Activated CD8-positive, alpha-beta T cell treated with anti-CD3 and anti-CD28 coated beads for 36 hours (primary cell): ENCODE measurements at regions not wholly inside any gene's neighbourhood (a gene's known extent, or its start where the extent isn't known, plus 50 kb on each side); places are given as distances from the start of the nearest gene placed in this dataset.

Experiments
- ATAC-seq: fragments of 200-7000 bp; cut with Tn5 transposase; one replicate; pipeline ENCODE4 v1.10.0; 2021; ENCODE audit warnings: mild to moderate bottlenecking, moderate library complexity
- CTCF ChIA-PET: fragments of 350-600 bp; sonication (Branson Sonifier 250); formaldehyde crosslinking; loops from one replicate; lab custom pipeline; 2021; ENCODE audit warnings: antibody characterized with exemption; lab: Charles Lee
- POLR2A ChIA-PET: fragments of 350-600 bp; sonication (Branson Sonifier 250); formaldehyde crosslinking; loops from one replicate; lab custom pipeline; 2021; ENCODE audit warnings: antibody characterized with exemption; lab: Charles Lee
- DNase-seq: peaks from one replicate; pipeline ENCODE4 v3.0.0-alpha.2; 2020
- H3K27ac Mint-ChIP-seq: one replicate; pipeline ENCODE4 v1.8.0; 2021; ENCODE audit warnings: mild to moderate bottlenecking, mixed read lengths
- H3K27me3 Mint-ChIP-seq: one replicate; pipeline ENCODE4 v1.8.0; 2021; ENCODE audit warnings: mixed read lengths
- H3K36me3 Mint-ChIP-seq: one replicate; pipeline ENCODE4 v1.8.0; 2021; ENCODE audit warnings: low read depth, mixed read lengths
- H3K4me1 Mint-ChIP-seq: one replicate; pipeline ENCODE4 v1.8.0; 2021; ENCODE audit warnings: low read depth, mixed read lengths
- H3K4me3 Mint-ChIP-seq: one replicate; pipeline ENCODE4 v1.8.0; 2021; ENCODE audit warnings: mild to moderate bottlenecking, moderate library complexity, mixed read lengths
- H3K9me3 Mint-ChIP-seq: one replicate; pipeline ENCODE4 v1.8.0; 2021; ENCODE audit warnings: mixed read lengths
- CTCF ChIP-seq: fragments of 200-600 bp; IDR thresholded peaks from one replicate; pipeline ENCODE4 v1.8.0; 2022; ENCODE audit warnings: antibody characterized with exemption, mild to moderate bottlenecking
- intact Hi-C: fragments of 100-400 bp; cut with micrococcal nuclease; formaldehyde crosslinking; loops from one replicate; pipeline ENCODE4 v1.10.0; 2022

- no peak for TF ChIP-seq CTCF
- ChIA-PET POLR2A (no interaction called here), CTCF (no interaction called here)
- intact Hi-C loops = no loop called here
- ATAC-seq (no peak), DNase-seq (no peak)
- no peak overlapping the region for H3K27ac Mint-ChIP-seq
- H3K4me3 Mint-ChIP-seq = no peak overlapping the region
- peaks cover 1% of the 10 kb centered on the region for H3K9me3 Mint-ChIP-seq
- H3K4me1 Mint-ChIP-seq = no peaks in the 10 kb centered on the region
- no peaks in the 10 kb centered on the region for H3K36me3 Mint-ChIP-seq
- H3K27me3 Mint-ChIP-seq = no peaks in the 10 kb centered on the region
Measured at GRCh38 chr6:147095316-147095715, 108.9 kb upstream of the STXBP5 start.

DNA sequence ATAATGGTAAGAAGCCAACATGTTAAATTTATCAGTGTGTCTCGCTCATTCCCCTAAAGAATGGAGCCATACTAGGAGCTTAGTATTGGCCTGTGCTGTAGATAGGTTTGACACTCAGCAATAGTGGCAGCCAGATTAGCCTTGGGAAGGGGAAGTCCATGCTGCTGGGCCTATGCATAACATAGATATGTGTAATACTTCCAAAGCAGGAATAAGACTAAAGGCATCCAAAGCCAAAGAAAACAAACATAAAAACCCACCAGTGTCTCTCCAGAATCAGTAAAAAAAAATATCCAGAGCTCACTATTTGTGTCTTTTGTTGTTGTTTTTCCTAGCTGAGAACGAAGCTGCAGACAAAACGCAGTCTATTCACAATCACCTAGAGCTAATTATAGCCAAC lies 104.2 kb upstream of the STXBP5 start:
- intact Hi-C loops = no loop called here
- DNase-seq (no peak), ATAC-seq (no peak)
- H3K27me3 Mint-ChIP-seq = no peaks in the 10 kb centered on the region
- ChIA-PET POLR2A (no interaction called here), CTCF (interaction anchor here (0.8 kb wide), 1 partner anchor 12 kb away, joined by 3 read pairs; no protein-coding TSS in a partner anchor)
- no peak overlapping the region for H3K27ac Mint-ChIP-seq
- no peaks in the 10 kb centered on the region for H3K9me3 Mint-ChIP-seq
- no peak for TF ChIP-seq CTCF
- peaks cover 13% of the 10 kb centered on the region for H3K4me1 Mint-ChIP-seq
- no peaks in the 10 kb centered on the region for H3K36me3 Mint-ChIP-seq
- no peak overlapping the region for H3K4me3 Mint-ChIP-seq

DNA sequence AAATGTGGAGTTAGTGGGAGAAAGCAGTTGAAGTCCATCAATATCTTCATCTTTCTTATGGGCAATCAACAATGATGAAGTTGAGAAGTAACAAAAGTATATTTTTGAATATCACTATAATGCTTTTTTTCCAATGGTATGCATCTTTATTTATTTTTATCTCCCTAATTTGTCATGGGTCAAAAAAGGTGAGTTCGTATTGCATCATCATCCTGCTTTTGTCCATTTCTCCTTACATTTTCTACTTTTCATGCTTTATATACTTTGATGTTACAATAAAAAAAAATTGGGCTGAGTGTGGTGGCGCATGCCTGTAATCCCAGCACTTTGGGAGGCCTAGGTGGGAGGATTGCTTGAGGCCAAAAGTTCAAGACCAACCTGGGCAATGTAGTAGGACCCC lies 101.2 kb upstream of the STXBP5 start:
- H3K9me3 Mint-ChIP-seq = no peaks in the 10 kb centered on the region
- peaks cover 20% of the 10 kb centered on the region for H3K4me1 Mint-ChIP-seq
- no peaks in the 10 kb centered on the region for H3K36me3 Mint-ChIP-seq
- H3K27me3 Mint-ChIP-seq = no peaks in the 10 kb centered on the region
- DNase-seq (no peak), ATAC-seq (no peak)
- ChIA-PET POLR2A (no interaction called here), CTCF (no interaction called here)
- no peak overlapping the region for H3K27ac Mint-ChIP-seq
- no peak for TF ChIP-seq CTCF
- intact Hi-C loops = no loop called here
- no peak overlapping the region for H3K4me3 Mint-ChIP-seq

DNA sequence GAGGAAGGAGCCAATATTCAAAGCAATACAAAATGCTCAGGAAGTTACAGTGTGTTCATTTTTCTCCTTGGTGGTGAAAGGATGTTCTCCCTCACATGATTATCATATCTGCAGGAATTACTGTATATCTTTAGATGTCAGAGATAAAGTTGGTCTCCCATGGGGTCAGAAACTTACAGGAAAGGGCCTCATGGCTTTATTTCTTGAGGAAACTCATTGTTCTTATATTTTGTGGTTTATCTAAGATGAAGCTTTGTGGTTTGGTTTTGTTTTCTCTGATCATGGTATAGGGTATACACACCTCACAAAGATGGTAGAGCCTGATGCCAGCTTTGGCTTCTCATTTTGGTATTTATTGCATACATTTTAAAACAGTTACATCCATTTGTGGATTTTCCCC lies 100.5 kb upstream of the STXBP5 start:
- Mint-ChIP-seq H3K4me3 (no peak overlapping the region), H3K27ac (no peak overlapping the region), H3K9me3 (no peaks in the 10 kb centered on the region), H3K36me3 (no peaks in the 10 kb centered on the region), H3K4me1 (peaks cover 24% of the 10 kb centered on the region), H3K27me3 (no peaks in the 10 kb centered on the region)
- intact Hi-C loops = no loop called here
- POLR2A ChIA-PET = no interaction called here
- CTCF ChIA-PET = no interaction called here
- no peak for TF ChIP-seq CTCF
- no peak for DNase-seq
- no peak for ATAC-seq

DNA sequence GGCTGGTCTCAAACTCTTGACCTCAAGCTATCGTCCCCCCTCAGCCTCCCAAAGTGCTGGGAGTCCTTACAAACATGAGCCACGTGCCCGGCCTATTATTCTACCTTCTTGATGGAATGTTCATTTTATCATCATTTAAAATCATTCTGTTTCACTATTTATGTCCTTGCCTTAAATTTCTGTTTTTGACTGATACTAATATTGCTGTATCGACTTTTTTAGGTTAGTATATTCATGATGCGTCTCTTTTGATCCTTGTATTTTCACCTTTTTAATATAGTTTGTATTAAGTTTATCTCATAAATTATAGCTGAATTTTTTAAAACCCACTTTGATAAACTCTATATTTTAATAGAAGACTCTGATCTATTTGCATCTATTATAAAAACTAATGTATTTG lies 98.4 kb upstream of the STXBP5 start:
- DNase-seq (no peak), ATAC-seq (no peak)
- Mint-ChIP-seq H3K9me3 (no peaks in the 10 kb centered on the region), H3K27me3 (no peaks in the 10 kb centered on the region), H3K27ac (no peak overlapping the region), H3K4me1 (peaks cover 43% of the 10 kb centered on the region), H3K36me3 (peaks cover 3% of the 10 kb centered on the region), H3K4me3 (no peak overlapping the region)
- TF ChIP-seq CTCF = no peak
- intact Hi-C loops = no loop called here
- CTCF ChIA-PET = no interaction called here
- POLR2A ChIA-PET = no interaction called here
